HL-60/S4 treated with phorbol 12-myristate 13-acetate at 8.2 ng/mL for 4 days and 3 days (cell line): ENCODE measurements at regions not wholly inside any gene's neighbourhood (a gene's known extent, or its start where the extent isn't known, plus 50 kb on each side); places are given as distances from the start of the nearest gene placed in this dataset.

Source experiments
- in situ Hi-C: fragments of 300-500 bp; cut with MboI; formaldehyde crosslinking; loops from 2 replicates; pipeline ENCODE4 v1.15.0; 2022; ENCODE audit warnings: low sequenced_read_pairs

GRCh38 chr5:143987751-143988560 is 176.0 kb downstream of the HMHB1 start:
- in situ Hi-C loops = no loop called here

GRCh38 chr5:143992496-143992895 is 178.0 kb downstream of the YIPF5 start:
- in situ Hi-C loops = no loop called here

DNA sequence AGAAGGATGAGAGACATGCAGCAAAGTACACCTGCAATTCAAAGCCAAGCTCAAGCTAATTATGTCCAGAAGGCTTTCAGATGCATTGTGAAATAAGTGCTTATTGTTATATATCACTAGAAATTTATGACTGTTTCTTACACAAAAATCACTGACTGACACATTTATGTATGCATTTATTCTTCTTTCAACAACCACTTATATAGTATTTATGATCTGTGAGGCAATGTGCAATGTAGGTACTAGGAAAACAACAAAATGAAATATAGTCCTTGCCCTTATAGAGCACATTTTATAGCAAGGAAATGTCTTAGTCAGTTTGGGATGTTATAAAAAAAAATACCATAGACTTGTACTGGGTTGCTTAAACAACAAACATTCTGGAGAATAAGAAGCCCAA is 167.6 kb downstream of the YIPF5 start:
- in situ Hi-C loops = no loop called here

DNA sequence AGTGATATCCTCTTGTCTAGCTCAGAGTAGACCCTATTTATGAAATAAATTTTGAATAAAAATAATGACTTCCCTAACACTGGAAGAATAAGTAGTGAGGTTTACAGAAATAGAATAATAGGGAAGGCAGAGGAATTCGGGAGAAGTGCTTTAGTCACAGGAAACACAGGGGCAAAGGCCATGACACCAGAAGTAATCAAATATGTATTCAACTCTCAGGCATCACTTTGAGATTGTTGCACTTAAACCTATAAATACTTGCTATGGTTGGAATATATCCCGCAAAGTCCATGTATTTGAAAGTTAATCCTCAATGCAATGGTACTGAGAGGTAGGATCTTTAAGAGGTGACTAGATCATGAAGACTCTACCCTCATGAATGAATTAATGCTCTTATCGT is 166.8 kb downstream of the YIPF5 start:
- in situ Hi-C loops = no loop called here

GRCh38 chr5:144004146-144004545 is 166.3 kb downstream of the YIPF5 start:
- in situ Hi-C loops = no loop called here

GRCh38 chr5:144004751-144005150 is 165.7 kb downstream of the YIPF5 start:
- in situ Hi-C loops = no loop called here

- in situ Hi-C loops = no loop called here
Measured at GRCh38 chr5:144009116-144009515, 161.3 kb downstream of the YIPF5 start.

DNA sequence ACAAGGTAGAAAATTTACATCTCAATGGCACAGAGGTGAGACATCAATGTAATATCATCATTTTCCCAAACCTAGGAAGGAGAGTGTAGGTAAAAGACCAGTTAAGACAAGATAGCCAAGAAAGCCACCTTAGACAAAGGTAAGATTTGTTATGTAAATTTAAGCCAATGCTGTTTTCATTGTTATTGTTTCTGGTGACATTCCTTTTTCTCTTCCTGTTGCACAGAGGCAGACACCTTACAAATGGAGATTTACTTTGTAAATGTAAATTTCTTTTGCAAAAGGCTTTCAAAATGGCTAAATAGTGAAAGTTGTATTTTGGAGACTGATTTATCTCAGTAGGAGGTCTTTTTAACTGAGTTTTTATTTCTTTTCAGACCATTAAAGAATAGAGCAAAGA is 159.1 kb downstream of the YIPF5 start:
- in situ Hi-C loops = no loop called here

- in situ Hi-C loops = no loop called here
Measured at GRCh38 chr5:144013816-144014215, 156.6 kb downstream of the YIPF5 start.

- in situ Hi-C loops = no loop called here
Measured at GRCh38 chr5:144015961-144016360, 154.5 kb downstream of the YIPF5 start.

DNA sequence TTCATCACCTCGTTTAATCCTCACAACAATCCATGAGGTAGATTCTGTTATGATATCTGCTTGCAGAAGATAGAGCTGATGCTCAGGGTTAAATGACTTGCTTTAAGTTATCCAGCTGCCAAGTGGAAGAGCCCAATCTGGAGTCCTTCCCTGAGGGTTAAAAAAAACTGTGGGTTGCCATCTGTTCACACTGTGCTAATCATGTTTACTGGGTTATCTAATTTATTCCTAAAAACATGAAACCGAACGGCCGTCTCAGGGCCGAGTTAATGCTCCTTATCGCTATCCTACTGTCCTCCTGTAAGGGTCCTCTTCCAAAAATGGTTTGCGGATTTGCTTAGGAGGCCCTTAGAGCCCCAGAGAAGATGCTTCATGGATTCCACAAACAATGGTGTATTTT is 153.3 kb downstream of the YIPF5 start:
- in situ Hi-C loops = no loop called here

- in situ Hi-C loops = no loop called here
Measured at GRCh38 chr5:144017631-144018030, 152.8 kb downstream of the YIPF5 start.

- in situ Hi-C loops = no loop called here
Measured at GRCh38 chr5:144024090-144024489, 146.4 kb downstream of the YIPF5 start.

- in situ Hi-C loops = no loop called here
Measured at GRCh38 chr5:144024545-144024944, 145.9 kb downstream of the YIPF5 start.

- in situ Hi-C loops = no loop called here
Measured at GRCh38 chr5:144026286-144026685, 144.2 kb downstream of the YIPF5 start.

DNA sequence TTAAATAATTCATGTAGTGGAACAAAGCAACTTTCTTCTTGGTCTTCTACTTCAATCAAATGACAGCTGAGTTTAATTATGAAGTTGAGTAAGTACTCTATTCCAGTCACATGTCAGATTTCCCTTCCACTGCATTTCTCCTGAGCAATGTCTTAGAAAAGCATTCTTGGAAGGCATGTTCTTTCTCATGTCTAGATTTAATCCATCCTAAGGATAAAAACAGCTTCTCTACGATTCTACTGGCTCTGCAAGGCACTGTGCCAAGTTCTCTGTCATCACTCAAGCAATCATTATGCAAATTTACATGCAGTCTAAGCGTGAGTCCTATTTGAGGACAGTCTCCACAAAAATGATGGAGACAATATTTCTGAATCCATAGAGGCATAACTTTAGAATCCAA is 142.4 kb downstream of the YIPF5 start:
- in situ Hi-C loops = no loop called here

DNA sequence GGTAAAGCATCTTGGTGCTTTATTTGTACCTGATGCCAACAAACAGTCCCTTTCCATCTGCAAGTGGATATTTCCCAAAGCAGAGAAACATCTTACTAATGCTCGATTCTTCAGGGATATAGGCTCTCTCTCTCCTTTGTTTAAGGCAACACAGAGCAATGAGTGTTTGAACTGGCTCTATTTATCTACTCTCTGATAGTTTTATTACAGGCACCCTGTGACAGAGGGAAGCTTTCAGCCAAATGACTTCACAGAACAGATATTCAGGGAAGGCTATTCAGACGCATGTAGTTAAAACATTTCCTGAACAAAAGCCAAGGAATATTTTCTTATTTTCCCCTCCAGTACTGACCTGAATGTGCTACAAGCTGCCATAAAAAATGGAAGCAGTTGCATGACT is 141.8 kb downstream of the YIPF5 start:
- in situ Hi-C loops = no loop called here

- in situ Hi-C loops = no loop called here
Measured at GRCh38 chr5:144030904-144031303, 139.6 kb downstream of the YIPF5 start.

DNA sequence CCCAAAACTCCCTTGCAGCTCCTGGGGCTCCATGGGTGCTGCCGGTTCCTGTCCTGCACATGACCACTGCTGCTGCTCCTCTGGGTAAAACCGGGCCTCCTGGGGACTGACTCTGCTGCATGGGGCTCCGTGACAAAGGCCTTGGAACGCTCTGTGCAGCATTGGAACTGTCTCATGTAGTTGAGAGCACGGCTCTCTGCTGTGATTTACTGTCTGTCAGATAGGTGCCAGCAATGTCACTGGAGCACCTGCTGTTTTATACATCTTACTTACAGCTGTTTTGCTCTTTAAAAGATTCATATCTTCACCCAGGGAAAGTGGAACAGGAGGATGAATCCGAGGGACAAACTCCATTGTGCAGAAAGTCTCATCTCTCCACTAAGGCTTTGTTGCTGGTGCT is 138.1 kb downstream of the YIPF5 start:
- in situ Hi-C loops = no loop called here

GRCh38 chr5:144033486-144033885 is 137.0 kb downstream of the YIPF5 start:
- in situ Hi-C loops = no loop called here

GRCh38 chr5:144035046-144035740 is 135.3 kb downstream of the YIPF5 start:
- in situ Hi-C loops = no loop called here

DNA sequence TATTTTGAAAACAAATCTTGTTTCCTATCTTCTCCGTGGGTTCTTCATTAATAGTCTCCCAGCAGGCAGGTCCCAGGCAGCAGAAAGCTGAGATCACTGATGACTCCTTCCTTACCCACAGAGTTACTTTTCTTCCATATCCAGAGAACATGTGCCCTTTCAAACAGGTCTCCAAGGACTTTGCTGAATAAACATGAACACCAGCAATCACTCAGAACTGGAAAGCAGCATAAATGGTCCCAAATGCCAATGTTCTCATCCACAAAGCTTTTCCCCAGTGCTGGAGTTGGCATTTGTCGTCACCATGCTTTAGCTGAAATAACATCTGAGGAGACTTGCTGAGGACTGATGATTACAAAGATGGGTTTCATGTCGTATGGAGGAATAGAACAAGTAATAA is 134.0 kb downstream of the YIPF5 start:
- in situ Hi-C loops = no loop called here
